H9 (cell line): ENCODE measurements at regions not wholly inside any gene's neighbourhood (a gene's known extent, or its start where the extent isn't known, plus 50 kb on each side); places are given as distances from the start of the nearest gene placed in this dataset.

ENCODE experiments used
- DNase-seq: peaks from one replicate; pipeline ENCODE4 v3.0.0-alpha.2; 2017
- H2AFZ ChIP-seq: one replicate; pipeline ENCODE4 v1.6.1; 2013; ENCODE audit warnings: mild to moderate bottlenecking, low read length, control low read depth, moderate library complexity
- H2AK5ac ChIP-seq: 2 replicates; pipeline ENCODE4 v1.6.1; 2013; ENCODE audit warnings: low read length, control low read depth, mixed read lengths; ENCODE audit not compliant: insufficient read length
- H2BK120ac ChIP-seq: one replicate; pipeline ENCODE4 v1.6.1; 2013; ENCODE audit warnings: low read depth, mild to moderate bottlenecking, low read length, control low read depth, inconsistent platforms; ENCODE audit not compliant: poor library complexity, severe bottlenecking
- H2BK12ac ChIP-seq: 2 replicates; pipeline ENCODE4 v1.6.1; 2013; ENCODE audit warnings: low read length, control low read depth, mixed read lengths, low read depth; ENCODE audit not compliant: insufficient read length
- H2BK15ac ChIP-seq: 2 replicates; pipeline ENCODE4 v1.6.1; 2013; ENCODE audit warnings: low read depth, low read length, control low read depth
- H2BK20ac ChIP-seq: one replicate; pipeline ENCODE4 v1.6.1; 2013; ENCODE audit warnings: low read depth, mild to moderate bottlenecking, low read length, control low read depth, inconsistent platforms; ENCODE audit not compliant: poor library complexity, severe bottlenecking
- H2BK5ac ChIP-seq: 2 replicates; pipeline ENCODE4 v1.6.1; 2013; ENCODE audit warnings: low read length, control low read depth, mixed read lengths; ENCODE audit not compliant: insufficient read length
- H3K14ac ChIP-seq: 2 replicates; pipeline ENCODE4 v1.6.1; 2013; ENCODE audit warnings: low read length, control low read depth; ENCODE audit not compliant: insufficient read depth
- H3K18ac ChIP-seq: 2 replicates; pipeline ENCODE4 v1.6.1; 2013; ENCODE audit warnings: low read depth, mild to moderate bottlenecking, mixed read lengths, low read length, control low read depth; ENCODE audit not compliant: insufficient read length
- H3K23ac ChIP-seq: 2 replicates; pipeline ENCODE4 v1.6.1; 2013; ENCODE audit warnings: low read length, control low read depth, mixed read lengths, low read depth; ENCODE audit not compliant: insufficient read length
- H3K23me2 ChIP-seq: 2 replicates; pipeline ENCODE4 v1.6.1; 2013; ENCODE audit warnings: low read depth, mild to moderate bottlenecking, mixed read lengths, low read length, control low read depth; ENCODE audit not compliant: insufficient read length, poor library complexity, severe bottlenecking
- H3K27ac ChIP-seq: 2 replicates; pipeline ENCODE4 v1.5.1; 2013; ENCODE audit warnings: low read length, control low read depth, mixed read lengths, low read depth; ENCODE audit not compliant: insufficient read length
- H3K27me3 ChIP-seq: 2 replicates; pipeline ENCODE4 v1.6.1; 2013; ENCODE audit warnings: low read length, control low read depth, inconsistent platforms; ENCODE audit not compliant: insufficient read depth
- H3K4ac ChIP-seq: 2 replicates; pipeline ENCODE4 v1.6.1; 2013; ENCODE audit warnings: low read depth, mild to moderate bottlenecking, control low read depth, inconsistent platforms, low read length, moderate library complexity
- H3K4me1 ChIP-seq: 2 replicates; pipeline ENCODE4 v1.6.1; 2013; ENCODE audit warnings: low read length, control low read depth, inconsistent platforms; ENCODE audit not compliant: insufficient read depth
- H3K4me2 ChIP-seq: 2 replicates; pipeline ENCODE4 v1.6.1; 2013; ENCODE audit warnings: low read length, control low read depth, mixed read lengths; ENCODE audit not compliant: insufficient read length, insufficient read depth
- H3K56ac ChIP-seq: 2 replicates; pipeline ENCODE4 v1.6.1; 2013; ENCODE audit warnings: low read depth, mild to moderate bottlenecking, mixed read lengths, low read length, control low read depth; ENCODE audit not compliant: insufficient read length
- H3K79me1 ChIP-seq: 2 replicates; pipeline ENCODE4 v1.6.1; 2013; ENCODE audit warnings: low read depth, mild to moderate bottlenecking, moderate library complexity, low read length, control low read depth, inconsistent platforms; ENCODE audit not compliant: insufficient read depth, poor library complexity, severe bottlenecking
- H3K79me2 ChIP-seq: 2 replicates; pipeline ENCODE4 v1.6.1; 2013; ENCODE audit warnings: low read length, control low read depth, inconsistent platforms; ENCODE audit not compliant: insufficient read depth
- H3K9ac ChIP-seq: 2 replicates; pipeline ENCODE4 v1.6.1; 2013; ENCODE audit warnings: low read length, control low read depth, mixed read lengths; ENCODE audit not compliant: insufficient read length; ENCODE audit errors: extremely low read depth
- H3K9me3 ChIP-seq: one replicate; pipeline ENCODE4 v1.6.1; 2013; ENCODE audit warnings: low read depth, low read length, inconsistent platforms; ENCODE audit not compliant: control insufficient read depth
- H3T11ph ChIP-seq: one replicate; pipeline ENCODE4 v1.6.1; 2013; ENCODE audit warnings: mild to moderate bottlenecking, low read length, control low read depth, inconsistent platforms
- H4K20me1 ChIP-seq: one replicate; pipeline ENCODE4 v1.6.1; 2013; ENCODE audit not compliant: control insufficient read depth, insufficient read length, insufficient read depth
- H4K5ac ChIP-seq: 2 replicates; pipeline ENCODE4 v1.6.1; 2013; ENCODE audit warnings: low read depth, mild to moderate bottlenecking, mixed read lengths, low read length, control low read depth; ENCODE audit not compliant: insufficient read length
- H4K8ac ChIP-seq: replicated peaks from 2 replicates; pipeline ENCODE4 v1.6.1; 2013; ENCODE audit warnings: low read length, control low read depth, mixed read lengths, low read depth; ENCODE audit not compliant: insufficient read length
- H4K91ac ChIP-seq: 2 replicates; pipeline ENCODE4 v1.6.1; 2013; ENCODE audit warnings: low read depth, mild to moderate bottlenecking, moderate library complexity, mixed read lengths, low read length, control low read depth; ENCODE audit not compliant: insufficient read length
- H3K27ac Mint-ChIP-seq, 3 experiments: 2 replicates in 2 of 3; 3 replicates in 1 of 3; pipeline ENCODE4 v1.8.0; 2020 to 2021; ENCODE audit warnings: mixed read lengths in 3 of 3, mild to moderate bottlenecking in 1 of 3, moderate library complexity in 1 of 3
- H3K27me3 Mint-ChIP-seq: 2 replicates; pipeline ENCODE4 v1.8.0; 2021; ENCODE audit warnings: low read depth, mild to moderate bottlenecking, moderate library complexity, mixed read lengths
- H3K36me3 Mint-ChIP-seq, 3 experiments: 2 replicates in 2 of 3; 3 replicates in 1 of 3; pipeline ENCODE4 v1.8.0; 2020 to 2021; ENCODE audit warnings: low read depth in 3 of 3, mixed read lengths in 3 of 3; ENCODE audit not compliant: insufficient read depth in 1 of 3
- H3K4me1 Mint-ChIP-seq, 2 experiments: 2 replicates each; pipeline ENCODE4 v1.8.0; 2020; ENCODE audit warnings: mixed read lengths in 2 of 2
- H3K4me3 Mint-ChIP-seq, 2 experiments: 2 replicates in 1 of 2; 3 replicates in 1 of 2; pipeline ENCODE4 v1.8.0; 2020 to 2021; ENCODE audit warnings: mild to moderate bottlenecking in 2 of 2, mixed read lengths in 2 of 2, moderate library complexity in 1 of 2
- H3K9me3 Mint-ChIP-seq, 2 experiments: 2 replicates in 1 of 2; 3 replicates in 1 of 2; pipeline ENCODE4 v1.8.0; 2020; ENCODE audit warnings: mild to moderate bottlenecking in 2 of 2, mixed read lengths in 2 of 2, moderate library complexity in 1 of 2
- WGBS: extraction: QIAGEN DNeasy Blood & Tissue Kit; methylation state at CpG from one replicate; pipeline ENCODE4 v1.1.7; 2013; ENCODE audit warnings: missing lambda C conversion rate, low lambda C conversion rate, mixed read lengths; ENCODE audit not compliant: insufficient read length; ENCODE audit errors: extremely low coverage; 5-methylcytosine and 5-hydroxymethylcytosine counted together
- TF ChIP-seq, protein P1 (sequence below): fragments of 200-600 bp; sonication (generic); conservative IDR thresholded peaks from 3 replicates; pipeline ENCODE4 v1.8.0; 2021; ENCODE audit warnings: antibody characterized with exemption, mild to moderate bottlenecking

GRCh38 chr14:103223818-103224352 is 100.6 kb downstream of the TNFAIP2 start:
- no peak overlapping the region for H2AFZ ChIP-seq
- no peak overlapping the region for H4K8ac ChIP-seq
- no peak overlapping the region for H4K5ac ChIP-seq
- H2AK5ac ChIP-seq: no peak overlapping the region
- peaks cover 26 to 29% of the 10 kb centered on the region in 2 experiments for H3K4me1 Mint-ChIP-seq
- H3K36me3 Mint-ChIP-seq: no peaks in the 10 kb centered on the region
- DNase-seq: no peak
- no peak overlapping the region for H3K4me3 Mint-ChIP-seq
- no peaks in the 10 kb centered on the region for H3K9me3 Mint-ChIP-seq
- no peak overlapping the region for H2BK12ac ChIP-seq
- no peak overlapping the region for H3K18ac ChIP-seq
- no peak overlapping the region for H3K14ac ChIP-seq
- H3K79me1 ChIP-seq: no peaks in the 10 kb centered on the region
- no peak overlapping the region for H2BK20ac ChIP-seq
- H3K4ac ChIP-seq: no peak overlapping the region
- H3K27ac ChIP-seq: no peak overlapping the region
- H3K79me2 ChIP-seq: no peaks in the 10 kb centered on the region
- H3K27me3 ChIP-seq: peaks cover 6% of the 10 kb centered on the region; the same call in 1 of the 2 replicates
- H3K9ac ChIP-seq: no peak overlapping the region
- no peak overlapping the region for H2BK5ac ChIP-seq
- TF ChIP-seq, protein P1, sequence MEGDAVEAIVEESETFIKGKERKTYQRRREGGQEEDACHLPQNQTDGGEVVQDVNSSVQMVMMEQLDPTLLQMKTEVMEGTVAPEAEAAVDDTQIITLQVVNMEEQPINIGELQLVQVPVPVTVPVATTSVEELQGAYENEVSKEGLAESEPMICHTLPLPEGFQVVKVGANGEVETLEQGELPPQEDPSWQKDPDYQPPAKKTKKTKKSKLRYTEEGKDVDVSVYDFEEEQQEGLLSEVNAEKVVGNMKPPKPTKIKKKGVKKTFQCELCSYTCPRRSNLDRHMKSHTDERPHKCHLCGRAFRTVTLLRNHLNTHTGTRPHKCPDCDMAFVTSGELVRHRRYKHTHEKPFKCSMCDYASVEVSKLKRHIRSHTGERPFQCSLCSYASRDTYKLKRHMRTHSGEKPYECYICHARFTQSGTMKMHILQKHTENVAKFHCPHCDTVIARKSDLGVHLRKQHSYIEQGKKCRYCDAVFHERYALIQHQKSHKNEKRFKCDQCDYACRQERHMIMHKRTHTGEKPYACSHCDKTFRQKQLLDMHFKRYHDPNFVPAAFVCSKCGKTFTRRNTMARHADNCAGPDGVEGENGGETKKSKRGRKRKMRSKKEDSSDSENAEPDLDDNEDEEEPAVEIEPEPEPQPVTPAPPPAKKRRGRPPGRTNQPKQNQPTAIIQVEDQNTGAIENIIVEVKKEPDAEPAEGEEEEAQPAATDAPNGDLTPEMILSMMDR: no peak
- no peak overlapping the region for H3K56ac ChIP-seq
- no peaks in the 10 kb centered on the region for H3K9me3 ChIP-seq
- no peak overlapping the region for H3K23ac ChIP-seq
- H3K23me2 ChIP-seq: no peaks in the 10 kb centered on the region
- H3K4me2 ChIP-seq: no peak overlapping the region
- no peak overlapping the region for H2BK15ac ChIP-seq
- peaks cover 34% of the 10 kb centered on the region for H3K27me3 Mint-ChIP-seq
- no CpG with 5 or more reads among the region's 15 CpGs for WGBS
- no peak overlapping the region for H3K27ac Mint-ChIP-seq
- H2BK120ac ChIP-seq: no peak overlapping the region
- H3T11ph ChIP-seq: no peak overlapping the region
- H3K4me1 ChIP-seq: no peaks in the 10 kb centered on the region; the same call in 1 of the 2 replicates
- no peaks in the 10 kb centered on the region for H4K20me1 ChIP-seq
- H4K91ac ChIP-seq: no peak overlapping the region
